Lower leg skin (tissue), 3 donors: ENCODE measurements at regions not wholly inside any gene's neighbourhood (a gene's known extent, or its start where the extent isn't known, plus 50 kb on each side); places are given as distances from the start of the nearest gene placed in this dataset.

Experiments used
- CTCF ChIP-seq, 3 donors: fragments of 450-650 bp; IDR thresholded peaks; one replicate each; pipeline ENCODE4 v1.5.1; 2016; ENCODE audit warnings: antibody characterized with exemption in 3 of 3, mild to moderate bottlenecking in 3 of 3, moderate library complexity in 2 of 3
- POLR2A ChIP-seq, 2 donors: fragments of 450-650 bp; IDR thresholded peaks; one replicate each; pipeline ENCODE4 v1.6.1; 2016 to 2017; ENCODE audit warnings: antibody characterized with exemption in 2 of 2, mild to moderate bottlenecking in 1 of 2, moderate library complexity in 1 of 2

DNA sequence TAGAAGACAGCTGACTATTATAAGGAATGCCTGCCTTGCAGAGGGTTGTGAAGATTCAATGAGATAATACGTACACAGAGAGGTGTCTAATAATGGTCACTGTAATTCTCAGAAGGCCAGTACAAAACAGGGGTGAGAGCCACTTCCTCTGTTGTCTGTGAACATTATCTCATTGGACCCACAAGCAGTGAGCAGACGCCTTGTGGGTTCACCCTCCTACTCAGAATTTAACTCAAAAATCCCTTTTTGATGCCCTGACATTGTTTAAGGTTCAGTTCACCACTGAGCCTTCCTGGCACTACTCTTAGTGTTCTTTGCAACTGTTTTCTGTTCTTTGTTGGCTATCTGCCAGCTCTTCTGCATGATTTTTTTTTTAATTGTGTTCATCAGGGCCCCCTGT is 467.4 kb downstream of the BCOR start:
- TF ChIP-seq CTCF (IDR thresholded peaks at IDR 0.05) (no peak), POLR2A (IDR thresholded peaks at IDR 0.05) (no peak)
